ENCODE measurements at regions not wholly inside any gene's neighbourhood (a gene's known extent, or its start where the extent isn't known, plus 50 kb on each side); places are given as distances from the start of the nearest gene placed in this dataset.

DNA sequence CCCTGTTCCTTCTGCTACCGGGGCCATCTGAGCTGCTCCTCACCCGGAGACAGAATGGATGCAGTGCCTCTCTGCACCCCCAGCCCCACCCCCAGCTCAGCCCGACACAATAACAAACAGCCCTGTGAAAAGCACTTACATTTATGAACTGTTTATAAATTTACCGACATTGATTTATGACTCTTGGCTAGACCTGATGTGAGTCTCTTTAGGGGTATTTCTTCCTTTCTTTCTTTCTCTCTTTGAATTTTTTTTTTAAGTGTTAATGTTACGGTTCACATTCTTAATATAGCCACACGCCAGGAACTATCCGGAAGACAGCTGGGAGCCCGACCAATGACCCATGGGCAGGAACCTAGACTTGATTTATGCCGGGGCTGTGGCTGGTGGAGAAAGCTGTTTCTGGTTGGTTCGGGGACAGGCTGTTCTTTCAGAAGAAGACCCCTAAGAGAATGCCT is 266.3 kb downstream of the CDC5L start:
- H4K20me1 ChIP-seq (ENCODE audit: insufficient read depth, low read length): no peaks in the 10 kb centered on the region
- H3K4me1 ChIP-seq (ENCODE audit: insufficient read depth, low read length, severe bottlenecking): no peaks in the 10 kb centered on the region
- no peak for TF ChIP-seq EZH2 (IDR thresholded peaks at IDR 0.05; ENCODE audit: borderline replicate concordance, low read length)
- TF ChIP-seq, protein P1, sequence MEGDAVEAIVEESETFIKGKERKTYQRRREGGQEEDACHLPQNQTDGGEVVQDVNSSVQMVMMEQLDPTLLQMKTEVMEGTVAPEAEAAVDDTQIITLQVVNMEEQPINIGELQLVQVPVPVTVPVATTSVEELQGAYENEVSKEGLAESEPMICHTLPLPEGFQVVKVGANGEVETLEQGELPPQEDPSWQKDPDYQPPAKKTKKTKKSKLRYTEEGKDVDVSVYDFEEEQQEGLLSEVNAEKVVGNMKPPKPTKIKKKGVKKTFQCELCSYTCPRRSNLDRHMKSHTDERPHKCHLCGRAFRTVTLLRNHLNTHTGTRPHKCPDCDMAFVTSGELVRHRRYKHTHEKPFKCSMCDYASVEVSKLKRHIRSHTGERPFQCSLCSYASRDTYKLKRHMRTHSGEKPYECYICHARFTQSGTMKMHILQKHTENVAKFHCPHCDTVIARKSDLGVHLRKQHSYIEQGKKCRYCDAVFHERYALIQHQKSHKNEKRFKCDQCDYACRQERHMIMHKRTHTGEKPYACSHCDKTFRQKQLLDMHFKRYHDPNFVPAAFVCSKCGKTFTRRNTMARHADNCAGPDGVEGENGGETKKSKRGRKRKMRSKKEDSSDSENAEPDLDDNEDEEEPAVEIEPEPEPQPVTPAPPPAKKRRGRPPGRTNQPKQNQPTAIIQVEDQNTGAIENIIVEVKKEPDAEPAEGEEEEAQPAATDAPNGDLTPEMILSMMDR (IDR thresholded peaks at IDR 0.05; ENCODE audit: low read length): no peak
- H3K4me2 ChIP-seq (ENCODE audit: low read length): no peak overlapping the region
- no peaks in the 10 kb centered on the region for H3K9me3 ChIP-seq (ENCODE audit: low read length)
- H3K27ac ChIP-seq (ENCODE audit: low read depth, low read length, poor library complexity, severe bottlenecking): no peak overlapping the region
- no peak overlapping the region for H3K4me3 ChIP-seq (ENCODE audit: low read depth, low read length, poor library complexity, severe bottlenecking)
- H3K36me3 ChIP-seq (ENCODE audit: insufficient read depth, low read length): no peaks in the 10 kb centered on the region
- H3K9ac ChIP-seq (ENCODE audit: low read length): no peak overlapping the region
- H3K9me2 ChIP-seq (ENCODE audit: low read depth, low read length): no peaks in the 10 kb centered on the region
- no peaks in the 10 kb centered on the region; the same call in 1 of the 2 replicates for H3K27me3 ChIP-seq (ENCODE audit: insufficient read depth, low read length)
- H2AFZ ChIP-seq (ENCODE audit: low read length): no peak overlapping the region
- no peaks in the 10 kb centered on the region for H3F3A ChIP-seq (ENCODE audit: insufficient read depth, low read length)
- no peaks in the 10 kb centered on the region for H3K79me2 ChIP-seq (ENCODE audit: insufficient read depth, low read length)

DNA sequence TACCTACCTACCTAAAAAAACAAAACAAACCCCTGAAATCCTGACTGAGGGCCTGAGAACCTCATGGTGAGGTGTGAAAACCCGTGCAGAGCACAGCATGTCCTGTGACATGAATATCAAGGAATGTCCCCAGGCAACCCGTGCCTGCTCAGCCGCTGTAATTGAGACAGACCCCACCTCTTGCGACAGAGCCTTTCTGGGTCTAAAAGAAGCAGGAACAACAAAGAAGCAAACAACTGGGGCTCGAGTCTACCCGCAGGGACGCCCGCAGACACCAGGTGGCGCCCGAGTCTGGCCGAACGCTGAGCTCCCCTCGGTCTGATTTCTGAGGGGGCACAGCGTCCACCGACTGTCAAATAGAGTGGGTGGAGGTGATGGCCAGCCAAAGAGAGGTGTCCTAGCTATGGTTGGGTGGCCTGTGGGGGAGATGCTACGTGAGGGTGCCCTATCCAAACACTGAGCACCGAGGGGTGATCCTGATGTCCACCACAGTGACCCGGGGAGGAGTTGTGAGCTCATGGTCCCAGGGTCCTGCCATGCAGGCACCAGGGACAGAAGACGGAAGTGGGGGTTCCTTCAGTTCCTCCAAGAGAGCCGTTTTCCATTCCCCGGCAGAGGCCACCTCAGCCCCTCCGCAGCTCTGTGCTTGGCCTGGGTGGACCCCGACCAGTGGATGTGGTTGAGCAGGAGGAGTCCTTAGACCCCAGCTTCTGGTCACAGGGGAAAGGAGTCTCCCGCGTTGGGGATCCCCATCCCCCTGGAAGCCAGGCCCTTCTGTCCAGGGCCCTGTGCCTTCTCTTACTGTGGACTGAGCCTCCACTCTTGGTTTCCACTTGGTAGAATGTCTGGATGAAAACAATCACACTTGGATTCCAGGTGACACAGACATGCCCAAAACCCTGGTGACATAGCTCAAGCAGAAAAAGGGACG is 268.2 kb downstream of the CDC5L start:
- TF ChIP-seq EZH2 (IDR thresholded peaks at IDR 0.05; ENCODE audit: borderline replicate concordance, low read length): no peak
- TF ChIP-seq, protein P1 (IDR thresholded peaks at IDR 0.05; ENCODE audit: low read length): peak; percentile 94
- H3K4me3 ChIP-seq (ENCODE audit: low read depth, low read length, poor library complexity, severe bottlenecking): no peak overlapping the region
- H3K4me2 ChIP-seq (ENCODE audit: low read length): no peak overlapping the region
- no peaks in the 10 kb centered on the region for H3F3A ChIP-seq (ENCODE audit: insufficient read depth, low read length)
- no peaks in the 10 kb centered on the region; the same call in 1 of the 2 replicates for H3K27me3 ChIP-seq (ENCODE audit: insufficient read depth, low read length)
- no peaks in the 10 kb centered on the region for H3K9me2 ChIP-seq (ENCODE audit: low read depth, low read length)
- H3K9me3 ChIP-seq (ENCODE audit: low read length): no peaks in the 10 kb centered on the region
- no peaks in the 10 kb centered on the region for H4K20me1 ChIP-seq (ENCODE audit: insufficient read depth, low read length)
- H3K9ac ChIP-seq (ENCODE audit: low read length): no peak overlapping the region
- H3K27ac ChIP-seq (ENCODE audit: low read depth, low read length, poor library complexity, severe bottlenecking): no peak overlapping the region
- no peak overlapping the region for H2AFZ ChIP-seq (ENCODE audit: low read length)
- no peaks in the 10 kb centered on the region for H3K4me1 ChIP-seq (ENCODE audit: insufficient read depth, low read length, severe bottlenecking)
- no peaks in the 10 kb centered on the region for H3K79me2 ChIP-seq (ENCODE audit: insufficient read depth, low read length)
- no peaks in the 10 kb centered on the region for H3K36me3 ChIP-seq (ENCODE audit: insufficient read depth, low read length)

DNA sequence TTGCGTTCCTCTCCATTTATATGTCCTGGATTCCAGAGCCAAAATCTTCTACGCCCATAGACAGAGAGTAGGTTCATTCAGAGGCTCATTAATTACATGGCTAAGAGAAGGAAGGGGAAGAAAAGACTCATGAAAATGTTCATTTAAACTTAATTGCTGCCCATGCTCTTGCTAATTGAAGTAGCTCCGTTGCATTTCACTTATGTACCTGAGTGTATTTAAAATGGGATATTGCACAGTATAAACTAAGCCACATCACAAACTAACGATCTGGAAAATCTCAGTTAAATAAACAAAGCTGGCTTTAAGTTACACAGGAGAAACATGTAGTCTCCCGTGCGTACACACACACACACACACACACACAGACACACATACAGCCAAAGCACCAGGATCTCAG is 269.2 kb downstream of the CDC5L start:
- Histone ChIP-seq H3K27ac (ENCODE audit: low read depth, low read length, poor library complexity, severe bottlenecking) (no peak overlapping the region), H4K20me1 (ENCODE audit: insufficient read depth, low read length) (no peaks in the 10 kb centered on the region), H3K9ac (ENCODE audit: low read length) (no peak overlapping the region), H3K79me2 (ENCODE audit: insufficient read depth, low read length) (no peaks in the 10 kb centered on the region), H3K9me2 (ENCODE audit: low read depth, low read length) (no peaks in the 10 kb centered on the region), H3K4me3 (ENCODE audit: low read depth, low read length, poor library complexity, severe bottlenecking) (no peak overlapping the region), H3K36me3 (ENCODE audit: insufficient read depth, low read length) (no peaks in the 10 kb centered on the region), H2AFZ (ENCODE audit: low read length) (no peak overlapping the region), H3F3A (ENCODE audit: insufficient read depth, low read length) (no peaks in the 10 kb centered on the region), H3K4me1 (ENCODE audit: insufficient read depth, low read length, severe bottlenecking) (no peaks in the 10 kb centered on the region), H3K27me3 (ENCODE audit: insufficient read depth, low read length) (no peaks in the 10 kb centered on the region; the same call in 1 of the 2 replicates), H3K4me2 (ENCODE audit: low read length) (no peak overlapping the region), H3K9me3 (ENCODE audit: low read length) (no peaks in the 10 kb centered on the region)
- TF ChIP-seq, protein P1 (IDR thresholded peaks at IDR 0.05; ENCODE audit: low read length): no peak
- no peak for TF ChIP-seq EZH2 (IDR thresholded peaks at IDR 0.05; ENCODE audit: borderline replicate concordance, low read length)

All from OCI-LY1 (cell line).